IMR-90 (cell line): ENCODE measurements at regions not wholly inside any gene's neighbourhood (a gene's known extent, or its start where the extent isn't known, plus 50 kb on each side); places are given as distances from the start of the nearest gene placed in this dataset.

Experiments used
- ATAC-seq: fragments of 200-7000 bp; cut with Tn5 transposase; 2 replicates; pipeline ENCODE4 v1.9.1; 2020; ENCODE audit warnings: low read depth, mild to moderate bottlenecking, moderate library complexity
- BruUV-seq: library from RNA; stranded (reverse); fragments of 400-500 nt; replicated peaks from 2 replicates; lab custom pipeline; 2021; lab: Mats Ljungman, UMichigan
- CTCF ChIA-PET: fragments of 300-600 bp; formaldehyde crosslinking; extraction: SDS; loops from one replicate; lab custom pipeline; 2021; ENCODE audit warnings: antibody characterized with exemption; lab: Yijun Ruan, JAX
- POLR2A ChIA-PET: fragments of 300-600 bp; sonication (Branson Sonifier 250); formaldehyde crosslinking; loops from one replicate; lab custom pipeline; 2022; ENCODE audit warnings: antibody characterized with exemption; ENCODE audit not compliant: unreplicated experiment; lab: Charles Lee
- DNase-seq: peaks from one replicate; pipeline ENCODE4 v3.0.0; 2013
- H2AFZ ChIP-seq: replicated peaks from 2 replicates; pipeline ENCODE3; 2013; ENCODE audit warnings: low read length, mild to moderate bottlenecking; ENCODE audit not compliant: poor library complexity
- H2AK5ac ChIP-seq: 2 replicates; pipeline ENCODE4 v1.6.1; 2013; ENCODE audit warnings: low read depth, low read length, inconsistent platforms
- H2AK9ac ChIP-seq: replicated peaks from 2 replicates; pipeline ENCODE3; 2013; ENCODE audit warnings: mild to moderate bottlenecking, low read depth, low read length, moderate library complexity; ENCODE audit not compliant: poor library complexity
- H2BK120ac ChIP-seq: 2 replicates; pipeline ENCODE4 v1.6.1; 2013; ENCODE audit warnings: low read depth, low read length, inconsistent platforms
- H2BK15ac ChIP-seq: 3 replicates; pipeline ENCODE4 v1.6.1; 2013; ENCODE audit warnings: low read depth, low read length, inconsistent platforms
- H2BK20ac ChIP-seq: 2 replicates; pipeline ENCODE4 v1.6.1; 2013; ENCODE audit warnings: low read depth, mild to moderate bottlenecking, inconsistent platforms, low read length, moderate library complexity
- H2BK5ac ChIP-seq: 2 replicates; pipeline ENCODE4 v1.6.1; 2013; ENCODE audit warnings: mild to moderate bottlenecking, low read depth, low read length, inconsistent platforms; ENCODE audit not compliant: poor library complexity, severe bottlenecking
- H3K14ac ChIP-seq: replicated peaks from 2 replicates; pipeline ENCODE4 v1.6.1; 2013; ENCODE audit warnings: low read depth, low read length, inconsistent platforms
- H3K18ac ChIP-seq: 2 replicates; pipeline ENCODE4 v1.6.1; 2013; ENCODE audit warnings: low read depth, low read length, control low read depth
- H3K23ac ChIP-seq: 2 replicates; pipeline ENCODE4 v1.6.1; 2013; ENCODE audit warnings: low read depth, low read length, inconsistent platforms
- H3K27ac ChIP-seq: 2 replicates; pipeline ENCODE4 v1.5.1; 2013; ENCODE audit warnings: mild to moderate bottlenecking, control low read depth, low read length; ENCODE audit not compliant: insufficient read depth
- H3K27me3 ChIP-seq: 2 replicates; pipeline ENCODE4 v1.6.1; 2013; ENCODE audit warnings: low read length; ENCODE audit not compliant: control insufficient read depth, insufficient read depth
- H3K36me3 ChIP-seq: 2 replicates; pipeline ENCODE4 v1.6.1; 2013; ENCODE audit warnings: low read length, mixed read lengths; ENCODE audit not compliant: control insufficient read depth, insufficient read depth
- H3K4ac ChIP-seq: 2 replicates; pipeline ENCODE4 v1.6.1; 2013; ENCODE audit warnings: low read depth, low read length, inconsistent platforms
- H3K4me1 ChIP-seq: 2 replicates; pipeline ENCODE4 v1.6.1; 2013; ENCODE audit warnings: low read length, mixed read lengths; ENCODE audit not compliant: control insufficient read depth, insufficient read depth
- H3K4me2 ChIP-seq: 2 replicates; pipeline ENCODE4 v1.6.1; 2013; ENCODE audit warnings: low read depth, mild to moderate bottlenecking, control low read depth, low read length, moderate library complexity
- H3K4me3 ChIP-seq: 2 replicates; pipeline ENCODE4 v1.5.1; 2013; ENCODE audit warnings: low read depth, mild to moderate bottlenecking, control low read depth, low read length, moderate library complexity; ENCODE audit not compliant: insufficient read depth
- H3K56ac ChIP-seq: 2 replicates; pipeline ENCODE4 v1.6.1; 2013; ENCODE audit warnings: low read length, inconsistent platforms; ENCODE audit not compliant: insufficient read depth; ENCODE audit errors: extremely low read depth
- H3K79me1 ChIP-seq, 2 experiments: 2 replicates each; pipeline ENCODE4 v1.6.1; 2013; ENCODE audit warnings: low read length in 2 of 2, inconsistent platforms in 1 of 2, low read depth in 1 of 2
- H3K9ac ChIP-seq: 2 replicates; pipeline ENCODE4 v1.6.1; 2013; ENCODE audit warnings: low read depth, low read length, control low read depth
- H3K9me1 ChIP-seq: 2 replicates; pipeline ENCODE4 v1.6.1; 2013; ENCODE audit warnings: low read length, inconsistent platforms; ENCODE audit not compliant: insufficient read depth
- H3K9me3 ChIP-seq: 2 replicates; pipeline ENCODE4 v1.6.1; 2013; ENCODE audit warnings: low read length; ENCODE audit not compliant: control insufficient read depth, insufficient read depth
- H4K20me1 ChIP-seq: 2 replicates; pipeline ENCODE4 v1.6.1; 2013; ENCODE audit warnings: low read length, inconsistent platforms; ENCODE audit not compliant: insufficient read depth
- H4K5ac ChIP-seq: 2 replicates; pipeline ENCODE4 v1.6.1; 2013; ENCODE audit warnings: mild to moderate bottlenecking, low read depth, low read length, control low read depth
- H4K8ac ChIP-seq, 2 experiments: 2 replicates each; pipeline ENCODE4 v1.6.1; 2013; ENCODE audit warnings: low read depth in 2 of 2, low read length in 2 of 2, control low read depth in 1 of 2, inconsistent platforms in 1 of 2
- H4K91ac ChIP-seq: 2 replicates; pipeline ENCODE4 v1.6.1; 2013; ENCODE audit warnings: low read depth, low read length, inconsistent platforms; ENCODE audit not compliant: insufficient read depth
- MXI1 ChIP-seq: IDR thresholded peaks from 2 replicates; pipeline ENCODE4 v1.6.1; 2012; ENCODE audit warnings: low read depth, mild to moderate bottlenecking, low read length, moderate library complexity, borderline replicate concordance
- RAD21 ChIP-seq: IDR thresholded peaks from 2 replicates; pipeline ENCODE4 v1.6.1; 2012; ENCODE audit warnings: low read length, improper control_type of control experiment
- SMC3 ChIP-seq: fragments of 150-350 bp; IDR thresholded peaks from 2 replicates; pipeline ENCODE4 v1.6.1; 2016; ENCODE audit warnings: low read depth, mild to moderate bottlenecking, antibody characterized with exemption, low read length, moderate library complexity
- USF2 ChIP-seq: fragments of 150-350 bp; IDR thresholded peaks from 2 replicates; pipeline ENCODE4 v1.6.1; 2017; ENCODE audit warnings: mild to moderate bottlenecking, antibody characterized with exemption, low read length, low read depth
- WGBS, 2 experiments: methylation state at CpG; one replicate each; pipeline versions ENCODE4 v1.1.5 to v1.1.7; 2013; ENCODE audit warnings: missing lambda C conversion rate in 2 of 2; ENCODE audit not compliant: insufficient read length in 1 of 2; ENCODE audit errors: extremely low coverage in 2 of 2; 5-methylcytosine and 5-hydroxymethylcytosine counted together
- dilution Hi-C: fragments of 300-500 bp; cut with HindIII; formaldehyde crosslinking; loops from one replicate; pipeline ENCODE4 v1.14.3; 2018; ENCODE audit warnings: low sequenced_read_pairs; ENCODE audit not compliant: unreplicated experiment
- in situ Hi-C: fragments of 300-500 bp; cut with MboI; formaldehyde crosslinking; loops from 3 replicates; pipeline ENCODE4 v1.14.3; 2019; ENCODE audit warnings: low sequenced_read_pairs, inconsistent platforms, mixed read lengths
- intact Hi-C: fragments of 100-400 bp; cut with micrococcal nuclease; formaldehyde crosslinking; loops from 2 replicates; pipeline ENCODE4 v1.10.0; 2022

GRCh38 chr2:101559551-101559950, 84.6 kb upstream of the RFX8 start:
- H2BK120ac ChIP-seq = peak overlapping the region; percentile 15; the same call in 1 of the 2 replicates
- H3K4me2 ChIP-seq = no peak overlapping the region
- no peaks in the 10 kb centered on the region for H3K9me1 ChIP-seq
- H3K4me3 ChIP-seq = no peak overlapping the region
- H2BK15ac ChIP-seq = no peak overlapping the region; the same call in 2 of the 3 replicates
- ATAC-seq (peak; percentile 25; the same call in 1 of the 2 replicates), DNase-seq (peak; percentile 28)
- POLR2A ChIA-PET = no interaction called here
- BruUV-seq = no TSS peak
- H3K56ac ChIP-seq = no peak overlapping the region
- peak overlapping the region; percentile 23; the same call in 1 of the 2 replicates for H3K27ac ChIP-seq
- in situ Hi-C loops = no loop called here
- H3K18ac ChIP-seq = no peak overlapping the region
- H3K9me3 ChIP-seq = no peaks in the 10 kb centered on the region
- H3K27me3 ChIP-seq = peaks cover 4% of the 10 kb centered on the region
- intact Hi-C loops = no loop called here
- H2AK5ac ChIP-seq = peak overlapping the region; percentile 82; the same call in 1 of the 2 replicates
- dilution Hi-C loops = no loop called here
- H4K91ac ChIP-seq = no peak overlapping the region
- no peaks in the 10 kb centered on the region; the same call in 1 of the 2 replicates for H4K20me1 ChIP-seq
- CTCF ChIA-PET = interaction anchor here (0.6 kb wide), 1 partner anchor 717 kb away, joined by 4 read pairs; no protein-coding TSS in a partner anchor
- TF ChIP-seq USF2 = no peak
- TF ChIP-seq MXI1 = no peak
- TF ChIP-seq SMC3 = no peak
- TF ChIP-seq RAD21 = no peak
- H4K8ac ChIP-seq = peak overlapping the region in 1 of 2 experiments; percentile 20; a peak in 1 of 4 replicates
- no peak overlapping the region for H2AK9ac ChIP-seq
- H3K36me3 ChIP-seq = no peaks in the 10 kb centered on the region
- no peak overlapping the region; the same call in 1 of the 2 replicates for H2BK20ac ChIP-seq
- peaks cover 9% of the 10 kb centered on the region for H3K4me1 ChIP-seq
- H4K5ac ChIP-seq = no peak overlapping the region
- H3K14ac ChIP-seq = peak overlapping the region; percentile 38; the same call in 1 of the 2 replicates
- peaks cover 0 to 4% of the 10 kb centered on the region in 2 experiments; a peak in 1 of 4 replicates for H3K79me1 ChIP-seq
- peak overlapping the region; percentile 0 for H2AFZ ChIP-seq
- peak overlapping the region; percentile 1; the same call in 1 of the 2 replicates for H3K4ac ChIP-seq
- H3K23ac ChIP-seq = no peak overlapping the region
- WGBS, 2 experiments = no CpG with 5 or more reads among the region's 7 CpGs
- no peak overlapping the region for H2BK5ac ChIP-seq
- H3K9ac ChIP-seq = no peak overlapping the region
